HG02588 (cell line): ENCODE measurements at regions not wholly inside any gene's neighbourhood (a gene's known extent, or its start where the extent isn't known, plus 50 kb on each side); places are given as distances from the start of the nearest gene placed in this dataset.
"Not testable (repeated sequence)": the region's sequence is repeated elsewhere in the genome, so short reads cannot be mapped to it uniquely, and the experiment has no call there.

Experiments used
- ATAC-seq: cut with Tn5 transposase; IDR thresholded peaks from one replicate; pipeline ENCODE4 v1.9.1; 2021; ENCODE audit warnings: mild to moderate bottlenecking, moderate library complexity; ENCODE audit not compliant: unreplicated experiment

DNA sequence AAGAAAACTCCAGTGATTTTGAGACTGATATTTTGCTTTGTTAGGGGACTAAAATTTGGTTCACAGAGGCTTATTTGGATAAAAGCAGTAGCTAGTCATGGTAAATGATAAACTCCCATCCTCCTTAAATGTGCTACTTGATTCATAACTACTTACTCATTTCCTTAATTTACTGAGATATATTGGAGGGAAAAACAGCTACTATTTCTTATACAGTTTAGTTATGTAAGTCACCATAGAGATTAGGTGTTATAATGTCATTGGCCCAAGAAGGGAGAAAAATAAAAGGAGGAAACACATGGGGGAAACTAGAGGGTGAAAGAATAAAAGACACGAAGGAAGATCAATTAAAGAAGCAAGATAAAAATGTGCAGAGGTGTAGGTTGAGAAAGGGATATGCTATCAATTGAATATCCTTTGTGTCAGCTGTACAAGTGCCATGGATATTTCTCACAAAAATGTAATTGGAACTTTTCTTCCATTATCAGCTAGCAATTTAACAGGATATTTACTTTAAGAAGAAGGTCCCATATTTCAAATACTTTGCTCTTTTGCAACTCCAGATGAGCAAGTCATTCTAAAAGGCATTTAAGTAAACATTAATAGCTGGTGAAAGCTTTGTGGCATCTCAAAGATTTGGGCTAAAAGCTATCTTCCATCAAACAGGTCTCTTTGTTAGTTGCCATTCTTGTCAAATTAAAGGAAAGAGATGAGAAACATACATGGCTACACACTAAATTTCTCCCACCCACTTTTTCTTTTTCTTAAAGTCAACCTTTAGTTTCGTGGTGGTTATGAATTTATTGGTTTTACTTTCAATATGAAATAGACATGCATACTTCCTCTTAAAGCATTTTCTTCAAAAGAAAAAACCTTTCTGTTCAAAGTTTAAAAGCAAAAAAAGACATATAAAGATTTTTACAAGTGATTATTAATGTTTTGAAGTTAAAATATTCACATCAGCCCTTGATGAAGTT, 439.5 kb downstream of the CCER1 start:
- ATAC-seq: peak; percentile 98

DNA sequence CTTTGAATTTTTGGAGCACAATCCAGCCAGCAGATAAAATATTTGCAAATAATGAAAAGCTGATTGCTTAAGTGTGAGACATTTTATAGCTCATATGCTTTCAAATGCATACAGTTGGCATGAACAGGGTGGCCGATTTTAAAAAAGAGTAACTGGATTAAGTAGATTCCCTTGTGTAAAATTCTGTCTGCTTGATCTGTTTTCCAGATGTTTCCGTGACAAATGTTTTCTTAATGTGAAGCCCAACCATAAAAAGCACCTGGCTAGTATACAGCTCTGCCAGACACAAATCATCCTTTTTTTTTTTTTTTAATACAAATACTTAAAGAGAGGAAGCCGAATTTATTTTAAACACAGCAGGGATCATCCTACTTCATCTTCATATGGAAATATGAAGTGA, 440.7 kb downstream of the CCER1 start:
- no peak for ATAC-seq

DNA sequence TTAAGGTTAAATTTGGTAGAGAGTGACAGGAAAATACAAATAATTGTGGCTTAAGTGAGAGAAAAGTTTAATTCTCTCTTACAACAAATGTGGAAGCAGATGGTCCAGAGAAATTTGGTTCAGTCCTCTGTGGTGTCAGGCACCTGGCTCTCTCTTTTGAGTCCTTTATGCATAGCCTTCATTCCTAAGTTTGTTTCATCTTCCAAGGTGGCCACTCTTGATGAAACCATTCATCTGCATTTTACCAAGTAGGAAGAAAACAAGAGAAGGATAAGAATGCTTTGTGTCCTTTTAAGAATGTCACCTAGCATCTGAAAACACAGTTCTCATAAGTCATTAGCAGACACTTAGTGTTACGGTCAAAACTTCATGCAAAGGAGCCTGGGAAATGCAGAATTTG, 442.5 kb downstream of the CCER1 start:
- ATAC-seq: no peak

DNA sequence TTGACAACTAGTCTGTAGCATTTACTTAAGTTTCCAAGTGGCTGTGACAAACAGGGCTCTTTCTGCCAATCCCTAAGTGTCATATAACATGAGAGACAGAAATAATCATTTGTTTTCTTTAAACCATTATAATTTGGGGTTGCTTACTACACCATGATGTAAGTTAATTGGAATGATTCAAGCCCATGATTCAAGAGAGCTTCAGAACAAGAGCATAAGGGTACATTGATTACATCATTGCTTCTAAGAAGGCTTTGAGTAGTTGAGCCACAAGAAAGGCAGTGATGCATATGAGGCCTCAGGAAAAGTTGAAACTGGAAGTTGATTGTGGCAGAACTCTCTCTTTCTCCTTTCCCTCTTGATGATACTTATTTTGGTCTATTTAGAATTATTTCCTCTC, 444.0 kb downstream of the CCER1 start:
- no peak for ATAC-seq

DNA sequence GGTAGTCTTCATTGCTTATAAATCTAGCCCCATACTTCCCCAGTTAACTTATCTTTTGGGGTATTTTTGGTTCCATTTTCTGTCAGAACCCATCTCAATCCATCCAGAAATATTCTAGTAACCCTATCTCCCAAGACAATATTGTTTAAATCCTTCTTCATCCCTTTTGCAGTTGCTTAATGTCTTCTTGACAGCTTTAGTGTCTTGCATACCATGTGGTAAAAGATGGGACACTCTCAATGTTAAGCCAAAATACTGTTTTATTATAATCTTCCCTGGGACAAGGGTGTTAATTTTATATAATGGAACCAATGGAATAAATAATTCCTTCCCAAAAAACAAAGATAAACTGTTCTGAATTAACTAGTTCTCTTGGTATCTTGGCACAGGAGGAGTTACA, 450.2 kb downstream of the CCER1 start:
- no peak for ATAC-seq

DNA sequence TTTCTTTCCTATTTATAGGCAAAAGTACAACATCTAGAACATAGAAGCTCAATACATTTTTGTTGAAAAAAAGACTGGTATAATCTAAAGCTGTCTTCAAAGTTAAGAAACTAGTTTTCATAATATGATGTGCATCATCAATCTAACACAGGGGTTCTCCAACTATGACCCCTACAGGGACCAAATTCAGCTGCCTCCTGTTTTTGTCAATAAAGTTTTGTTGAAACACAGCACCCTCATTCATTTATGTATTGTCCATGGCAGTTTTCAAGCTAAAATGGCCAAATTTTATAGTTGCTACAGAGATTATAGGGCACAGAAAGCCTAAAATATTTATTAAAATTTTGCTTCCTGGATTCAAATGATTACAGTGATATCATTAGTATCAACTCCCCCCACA, 452.9 kb downstream of the CCER1 start:
- ATAC-seq: no peak

DNA sequence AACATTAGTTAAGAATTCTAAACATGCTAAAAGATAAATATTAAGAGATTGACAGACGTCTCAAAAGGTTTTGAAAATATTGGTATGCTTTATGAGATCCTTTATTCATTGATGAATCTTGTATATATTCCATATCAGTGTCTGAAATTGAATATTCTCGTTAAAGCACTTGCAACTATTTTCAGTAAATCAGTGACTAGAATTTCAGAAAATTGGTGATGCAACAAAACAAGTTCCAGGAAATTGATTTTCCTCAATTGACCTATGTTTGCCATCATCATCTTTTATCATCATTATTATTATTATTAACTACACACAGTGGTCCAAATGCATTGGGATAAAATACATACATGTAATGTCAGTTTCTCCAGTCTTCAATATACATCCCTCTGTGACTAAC, 453.6 kb downstream of the CCER1 start:
- no peak for ATAC-seq

DNA sequence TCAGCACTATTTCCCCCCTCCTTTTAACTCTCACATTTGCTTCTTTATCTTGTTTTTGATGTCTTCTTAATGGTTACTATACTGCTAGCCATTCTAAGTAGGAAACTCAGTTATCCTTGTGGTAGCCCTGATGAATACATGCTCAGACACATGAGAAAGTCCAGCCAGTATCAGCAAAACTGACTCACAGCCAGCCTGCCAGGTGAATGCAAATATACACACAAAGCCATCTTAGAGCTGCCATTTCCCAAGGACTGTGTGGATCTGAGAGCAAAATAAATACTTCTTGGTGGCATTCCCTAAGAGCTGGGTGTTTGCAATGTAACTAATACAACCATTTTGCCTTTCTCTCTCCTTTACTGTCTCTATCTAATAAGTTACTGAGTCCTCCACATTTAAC, 455.2 kb downstream of the CCER1 start:
- ATAC-seq: no peak

DNA sequence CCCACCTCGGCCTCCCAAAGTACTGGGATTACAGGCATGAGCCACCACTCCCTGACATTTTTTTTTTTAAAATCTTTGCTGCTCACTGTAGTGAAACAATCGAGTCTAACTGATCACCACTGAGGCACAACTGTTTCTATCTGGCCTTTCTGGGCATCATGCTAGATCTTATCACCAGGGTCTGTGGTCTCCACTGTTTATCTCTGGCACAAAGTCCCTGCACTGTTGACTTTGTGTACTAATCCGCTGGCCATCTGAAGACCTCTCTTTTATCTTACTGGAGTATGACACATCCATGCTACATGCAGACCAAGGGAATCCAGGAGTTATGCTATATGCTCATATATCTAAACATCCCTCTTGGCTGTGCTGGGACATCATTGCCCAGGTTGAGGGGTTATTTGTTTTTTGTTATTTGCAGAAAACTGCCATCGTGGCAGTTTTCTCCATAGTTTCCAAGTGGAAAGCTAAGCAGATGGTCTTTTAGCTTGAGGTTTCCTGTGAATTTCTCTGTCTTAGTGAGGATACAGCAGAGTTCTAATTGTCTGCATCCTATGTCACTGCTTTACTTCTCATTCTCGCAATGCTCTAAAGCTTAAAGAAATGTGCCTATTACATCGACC, 456.9 kb downstream of the CCER1 start:
- ATAC-seq: no peak

DNA sequence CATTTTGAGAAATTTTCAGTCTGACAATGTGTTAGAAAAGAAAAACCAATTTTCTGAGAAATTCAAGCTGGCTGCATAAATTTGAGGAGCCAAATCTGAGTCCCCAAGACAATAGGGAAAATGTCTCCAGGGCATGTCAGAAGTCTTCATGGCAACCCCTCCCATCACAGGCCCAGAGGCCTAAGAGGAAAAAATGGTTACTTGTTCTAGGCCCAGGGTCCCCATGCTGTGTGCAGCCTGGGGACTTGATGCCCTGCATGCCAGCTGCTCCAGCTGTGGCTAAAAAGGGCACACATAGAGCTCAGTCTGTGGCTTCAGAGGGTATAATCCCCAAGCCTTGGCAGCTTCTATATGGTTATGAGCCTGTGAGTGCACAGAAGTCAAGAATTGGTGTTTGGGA, 464.6 kb downstream of the CCER1 start:
- no peak for ATAC-seq

DNA sequence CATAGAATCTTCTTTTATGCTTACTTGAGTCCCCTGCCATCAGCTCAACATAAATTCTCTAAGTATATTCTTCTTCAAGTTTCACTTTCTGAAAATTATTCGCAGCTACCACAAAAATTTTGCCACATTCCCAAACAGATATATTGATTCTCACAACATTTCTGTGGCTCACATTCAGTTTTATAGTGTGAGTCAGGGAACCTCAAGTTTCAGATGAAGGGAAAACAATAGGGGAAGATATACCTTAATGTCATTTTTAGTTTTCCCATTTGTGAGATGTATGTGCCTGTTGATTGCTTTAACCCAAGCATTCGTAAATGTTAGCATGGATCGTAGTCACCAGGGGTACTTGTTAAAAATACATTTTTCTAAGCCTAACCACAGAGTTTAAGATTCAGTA, 465.8 kb downstream of the CCER1 start:
- no peak for ATAC-seq

DNA sequence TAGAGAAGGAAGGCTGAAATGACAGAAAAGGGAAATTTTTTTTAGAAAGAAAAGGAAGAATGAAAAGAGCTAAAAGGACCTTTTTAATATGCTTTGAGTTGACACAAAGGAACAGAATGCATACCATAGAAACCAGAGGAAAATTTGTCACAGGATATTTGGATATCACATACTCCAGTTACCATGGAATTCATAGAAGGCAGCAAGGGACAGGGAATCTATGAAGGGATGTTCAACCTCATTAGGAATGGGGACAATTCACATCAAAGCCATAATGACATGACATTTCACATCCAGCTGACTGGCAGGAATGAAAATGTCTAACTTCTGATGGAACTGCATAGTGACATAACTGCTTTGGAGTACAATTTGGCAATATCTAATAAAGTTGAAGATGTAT, 469.4 kb downstream of the CCER1 start:
- no peak for ATAC-seq

DNA sequence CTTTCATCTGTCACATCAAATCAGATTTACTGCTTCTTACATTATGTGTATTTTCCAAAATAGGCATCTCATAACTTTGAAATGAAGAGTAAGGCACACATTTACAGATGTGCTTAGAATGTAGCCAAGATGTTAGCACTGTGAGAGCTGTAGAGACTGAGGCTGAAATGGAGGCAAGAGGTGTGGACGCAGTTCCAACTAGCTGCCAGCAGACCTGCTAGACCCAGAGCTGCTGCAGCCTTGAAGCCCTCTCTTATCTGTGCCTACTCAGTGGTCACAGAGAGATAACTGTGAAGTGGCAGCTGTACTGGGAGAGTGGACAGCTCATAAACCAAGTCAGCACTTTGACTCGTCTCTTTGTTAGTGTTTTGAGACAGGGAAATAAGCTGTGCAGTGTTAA, 470.9 kb downstream of the CCER1 start:
- ATAC-seq: no peak

DNA sequence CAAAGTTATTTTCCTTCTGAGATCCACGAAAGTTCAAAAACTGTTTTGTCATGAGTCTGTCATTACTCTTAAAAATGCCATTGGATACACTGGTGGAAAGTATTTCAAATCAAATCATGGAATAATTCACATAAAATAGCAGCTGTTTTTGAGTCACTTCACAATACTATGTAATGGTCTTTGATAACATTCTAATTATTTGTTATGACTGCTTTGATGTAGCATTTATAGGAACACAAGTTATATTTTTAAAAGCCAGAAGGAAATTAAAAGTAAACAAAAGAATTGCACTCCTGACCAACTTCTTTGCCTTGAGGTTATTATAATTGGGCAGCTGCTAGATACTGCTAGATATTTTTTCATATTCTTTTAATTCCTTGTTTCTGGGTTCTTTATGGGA, 473.2 kb downstream of the CCER1 start:
- ATAC-seq: no peak

DNA sequence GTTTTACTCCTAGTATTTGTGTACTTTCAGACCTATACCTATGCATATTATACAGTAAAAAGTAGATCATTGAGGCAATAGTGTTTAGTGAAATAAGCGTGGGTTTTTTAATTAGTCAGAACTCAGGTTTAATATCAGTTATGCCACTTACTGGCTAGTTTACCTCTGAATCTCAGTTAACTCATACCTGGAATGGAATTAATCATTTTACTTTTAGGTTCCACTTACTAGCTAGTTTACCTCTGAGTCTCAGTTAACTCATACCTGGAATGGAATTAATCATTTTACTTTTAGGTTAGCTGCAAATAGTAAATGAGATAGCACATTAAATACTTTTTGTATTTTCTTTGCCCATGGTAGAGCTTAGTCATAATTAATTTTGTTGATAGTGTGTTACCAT, 475.7 kb downstream of the CCER1 start:
- ATAC-seq: no peak

DNA sequence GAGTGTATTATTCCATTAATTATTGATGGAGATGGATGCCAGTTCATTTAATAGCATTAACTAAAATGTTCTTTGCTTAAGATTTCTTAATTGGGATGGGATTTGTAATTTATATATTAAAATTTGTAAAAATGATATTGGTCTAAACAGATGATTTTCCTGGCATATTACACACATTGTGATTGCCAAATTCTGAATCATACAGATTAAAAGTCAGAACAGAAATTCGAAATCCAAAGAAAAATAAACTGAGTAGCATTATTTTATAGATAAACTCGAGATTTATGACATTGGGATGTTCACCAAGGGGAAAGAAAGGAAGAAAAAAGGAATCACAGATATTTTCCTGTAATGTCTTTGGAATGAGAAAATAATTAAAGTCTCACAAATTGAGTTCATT, 481.1 kb downstream of the CCER1 start:
- ATAC-seq: no peak

DNA sequence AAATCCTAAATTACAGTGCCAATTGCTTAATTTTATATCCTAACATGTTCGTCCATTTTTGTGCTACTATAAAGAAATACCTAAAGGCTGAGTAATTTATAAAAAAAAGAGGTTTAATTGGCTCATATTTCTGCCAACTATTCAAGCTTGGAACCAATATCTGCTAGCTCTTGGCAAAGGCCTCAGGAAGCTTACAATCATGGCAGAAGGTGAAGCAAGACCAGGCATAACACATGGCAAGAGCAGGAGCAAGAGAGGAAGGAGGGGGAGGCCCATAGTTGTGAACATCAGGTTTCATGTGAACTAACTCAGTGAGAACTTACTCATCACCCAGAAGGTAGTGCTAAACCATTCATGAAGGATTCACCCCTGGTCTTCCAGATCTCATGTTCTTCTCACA, 494.3 kb downstream of the CCER1 start:
- ATAC-seq: no peak

DNA sequence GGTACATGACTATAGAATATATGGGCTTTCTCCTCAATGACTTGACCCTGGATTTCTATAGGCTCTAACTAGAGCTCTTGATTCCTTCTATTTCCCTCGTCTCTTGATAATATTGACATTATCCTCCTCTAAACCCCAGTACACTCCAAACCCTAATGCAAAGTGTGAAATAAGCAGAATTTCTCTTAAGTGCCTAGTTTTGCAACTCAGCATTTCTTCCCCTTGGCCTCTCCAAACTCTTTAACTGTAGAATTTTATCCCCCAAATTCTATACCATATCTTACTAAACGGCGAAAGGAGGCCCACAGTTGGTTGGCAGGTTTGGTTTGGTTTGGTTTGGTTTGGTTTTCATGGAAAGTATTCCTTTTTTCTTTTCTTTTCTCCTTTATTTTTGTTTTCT, 498.7 kb downstream of the CCER1 start:
- ATAC-seq: no peak

DNA sequence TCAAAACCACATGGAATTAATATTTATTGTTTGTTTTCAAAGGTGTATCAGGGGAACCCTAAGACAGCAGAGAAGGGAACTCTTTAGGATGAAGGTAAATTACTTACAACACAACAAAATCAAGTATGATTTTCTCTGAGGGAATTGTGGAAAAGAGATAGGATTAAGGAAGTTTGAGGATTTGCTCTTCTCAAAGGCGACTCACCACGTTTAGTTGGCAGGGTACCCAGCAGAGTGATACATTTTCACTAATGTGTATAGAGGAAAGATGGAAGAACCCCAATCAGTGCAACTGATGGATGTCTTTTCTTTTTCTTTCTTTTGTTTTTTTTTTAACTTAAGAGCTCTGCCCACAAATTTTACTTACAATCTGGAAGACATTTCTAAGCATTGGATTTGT, 499.2 kb downstream of the CCER1 start:
- ATAC-seq: no peak

DNA sequence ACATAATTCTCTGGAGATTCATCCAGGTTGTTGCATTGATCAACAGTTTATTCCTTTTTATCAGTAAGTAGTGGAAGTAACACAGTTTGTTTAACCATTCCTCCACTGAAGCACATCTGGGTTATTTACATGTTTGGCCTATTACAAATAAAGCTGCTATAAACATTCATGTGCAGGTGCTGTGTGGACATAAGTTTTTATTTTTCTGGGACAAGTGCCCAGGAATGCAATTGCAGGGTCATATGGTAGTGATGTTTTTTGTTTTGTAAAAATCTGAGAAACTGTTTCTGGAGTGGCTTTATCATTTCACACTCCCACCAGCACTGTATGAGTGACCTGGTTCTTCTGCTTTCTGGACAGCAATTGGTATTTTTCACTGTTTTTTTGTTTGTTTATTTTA, 505.4 kb downstream of the CCER1 start:
- ATAC-seq: no peak

DNA sequence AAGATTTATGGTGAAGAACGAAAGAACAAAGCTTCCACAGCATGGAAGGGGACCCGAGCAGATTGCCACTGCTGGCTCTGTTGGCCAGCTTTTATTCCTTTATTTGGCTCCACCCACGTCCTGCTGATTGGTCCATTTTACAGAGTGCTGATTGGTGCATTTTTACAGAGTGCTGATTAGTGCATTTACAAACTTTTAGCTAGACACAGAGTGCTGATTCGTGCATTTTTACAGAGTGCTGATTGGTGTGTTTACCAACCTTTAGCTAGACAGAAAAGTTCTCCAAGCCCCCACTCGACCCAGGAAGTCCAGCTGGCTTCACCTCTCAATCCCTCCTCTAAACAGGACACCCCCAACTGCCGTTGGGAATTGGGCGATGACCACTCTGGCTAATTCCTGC, 511.5 kb downstream of the CCER1 start:
- ATAC-seq: not testable (repeated sequence)

DNA sequence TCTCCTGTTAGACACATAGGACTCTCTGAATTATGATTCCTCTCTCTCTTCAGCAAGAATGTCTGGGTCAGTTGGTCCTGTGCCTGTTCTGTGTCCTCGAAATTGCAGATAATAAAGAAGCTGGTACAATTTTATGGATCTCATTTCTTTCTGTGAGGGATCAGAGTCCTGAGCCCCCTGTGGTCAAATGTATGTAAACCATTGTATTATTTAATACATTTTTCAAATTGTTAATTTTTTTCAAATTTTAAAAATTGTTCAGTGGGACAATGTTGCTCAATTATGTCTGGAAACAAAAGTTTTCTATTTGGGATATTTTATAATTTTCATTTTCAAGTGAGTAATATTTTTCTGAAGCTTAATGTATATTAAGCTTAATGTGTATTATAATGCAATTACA, 513.5 kb downstream of the CCER1 start:
- no peak for ATAC-seq

DNA sequence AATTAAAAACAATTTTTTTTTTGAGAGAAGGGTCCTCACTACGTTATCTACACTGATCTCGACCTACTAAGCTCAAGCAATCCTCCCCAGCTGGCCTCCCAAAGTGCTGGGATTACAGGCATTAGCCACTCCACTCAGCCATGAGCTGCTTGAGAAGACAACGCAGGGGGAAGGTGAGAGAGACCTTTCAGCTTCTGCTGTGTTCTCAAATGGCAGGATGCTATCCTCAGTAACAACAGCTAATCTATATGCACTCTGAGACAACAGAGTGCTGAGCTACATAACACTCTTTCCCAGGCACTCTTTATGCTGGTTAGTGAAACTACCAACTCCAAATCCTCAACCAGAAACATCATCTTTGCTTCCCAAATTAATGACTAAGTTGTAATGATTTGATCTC, 526.1 kb downstream of the CCER1 start:
- ATAC-seq: no peak
